Fibroblast of the conjunctiva (primary cell): ENCODE measurements at regions not wholly inside any gene's neighbourhood (a gene's known extent, or its start where the extent isn't known, plus 50 kb on each side); places are given as distances from the start of the nearest gene placed in this dataset.
A peak's percentile ranks its signal among the peaks of the same experiment; 100 is the strongest.
"Not testable (repeated sequence)": the region's sequence is repeated elsewhere in the genome, so short reads cannot be mapped to it uniquely, and the experiment has no call there.

Source experiments
- DNase-seq: peaks from one replicate; pipeline ENCODE4 v3.0.0-alpha.2; 2010; ENCODE audit warnings: low read depth

- DNase-seq = no peak
Measured at GRCh38 chr4:77220828-77221613, 64.0 kb downstream of the CCNG2 start.

GRCh38 chr4:77225022-77225421 lies 68.0 kb downstream of the CCNG2 start:
- DNase-seq = no peak

- no peak for DNase-seq
Measured at GRCh38 chr4:77226939-77227705, 70.1 kb downstream of the CCNG2 start.

- DNase-seq = no peak
Measured at GRCh38 chr4:77229433-77229832, 72.4 kb downstream of the CCNG2 start.

- DNase-seq = no peak
Measured at GRCh38 chr4:77232653-77233052, 75.6 kb downstream of the CCNG2 start.

GRCh38 chr4:77235289-77235854 lies 78.4 kb downstream of the CCNG2 start:
- DNase-seq = no peak

- no peak for DNase-seq
Measured at GRCh38 chr4:77236806-77237205, 79.8 kb downstream of the CCNG2 start.

- DNase-seq = peak; percentile 18
Measured at GRCh38 chr4:77240469-77241066, 83.6 kb downstream of the CCNG2 start.

- DNase-seq = no peak
Measured at GRCh38 chr4:77248805-77249204, 91.8 kb downstream of the CCNG2 start.

GRCh38 chr4:77251751-77252150 lies 94.7 kb downstream of the CCNG2 start:
- DNase-seq = no peak

- no peak for DNase-seq
Measured at GRCh38 chr4:77263247-77263646, 106.2 kb downstream of the CCNG2 start.

- DNase-seq = not testable (repeated sequence)
Measured at GRCh38 chr4:77263976-77264375, 107.0 kb downstream of the CCNG2 start.

GRCh38 chr4:77264826-77265225 lies 107.8 kb downstream of the CCNG2 start:
- DNase-seq = no peak

- DNase-seq = no peak
Measured at GRCh38 chr4:77268108-77268507, 111.1 kb downstream of the CCNG2 start.

- DNase-seq = no peak
Measured at GRCh38 chr4:77269505-77269904, 112.5 kb downstream of the CCNG2 start.

GRCh38 chr4:77273412-77273811 lies 116.4 kb downstream of the CCNG2 start:
- DNase-seq = no peak

GRCh38 chr4:77279114-77279513 lies 122.1 kb downstream of the CCNG2 start:
- DNase-seq = not testable (repeated sequence)

- no peak for DNase-seq
Measured at GRCh38 chr4:77282305-77282704, 125.3 kb downstream of the CCNG2 start.

GRCh38 chr4:77284036-77284435 lies 127.0 kb downstream of the CCNG2 start:
- no peak for DNase-seq

- DNase-seq = no peak
Measured at GRCh38 chr4:77286906-77287305, 129.9 kb downstream of the CCNG2 start.

GRCh38 chr4:77293426-77293825 lies 136.4 kb downstream of the CCNG2 start:
- no peak for DNase-seq

GRCh38 chr4:77300996-77301395 lies 144.0 kb downstream of the CCNG2 start:
- not testable (repeated sequence) for DNase-seq

GRCh38 chr4:77305766-77306165 lies 148.8 kb downstream of the CCNG2 start:
- DNase-seq = no peak
